ENCODE measurements at regions not wholly inside any gene's neighbourhood (a gene's known extent, or its start where the extent isn't known, plus 50 kb on each side); places are given as distances from the start of the nearest gene placed in this dataset.

GRCh38 chr4:24116107-24116506 lies 226.3 kb upstream of the PPARGC1A start (continued):
- no peak for TF ChIP-seq IRF2 (CRISPR knock-in tag; IDR thresholded peaks at IDR 0.05)

DNA sequence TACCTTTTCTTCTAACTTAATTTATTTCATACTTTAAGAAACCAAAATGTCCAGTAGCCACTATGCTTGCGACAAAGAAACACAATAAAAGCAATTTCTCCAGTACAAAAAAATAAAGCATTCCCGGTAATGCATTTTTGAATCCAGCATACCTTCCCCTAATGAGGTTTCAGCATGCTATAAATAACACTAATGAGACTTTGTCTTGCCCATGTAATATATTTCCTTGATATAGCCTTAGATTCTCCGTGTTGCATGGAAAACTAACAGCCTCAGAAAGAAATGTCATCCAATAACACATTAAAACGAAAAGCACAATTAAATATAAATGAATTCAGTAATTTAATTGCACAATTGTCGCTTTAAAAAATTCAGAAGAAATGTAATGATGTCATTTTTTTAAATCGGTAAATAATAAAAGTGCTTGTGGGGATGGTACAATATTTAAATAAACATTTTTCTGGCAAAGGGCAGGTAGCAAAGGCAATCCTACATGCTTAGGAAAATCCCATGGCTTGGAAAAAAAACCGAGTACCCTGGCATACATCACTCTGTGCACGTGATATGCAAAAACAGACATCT lies 225.2 kb upstream of the PPARGC1A start:
- H3K9me1 ChIP-seq (ENCODE audit: control insufficient read depth, insufficient read depth, low read length) = no peaks in the 10 kb centered on the region
- no peak overlapping the region for H3K4me3 ChIP-seq
- ATAC-seq (no peak), FAIRE-seq (no peak), DNase-seq (ENCODE audit: extremely low read depth in 1 of 4, low spot score in 3 of 4) (no peak)
- ChIA-PET CTCF (ENCODE audit: low intra/inter-chr PET ratio) (no interaction called here), POLR2A (no interaction called here)
- no peaks in the 10 kb centered on the region for H3K4me1 ChIP-seq (replicated peaks in 1 of 2; ENCODE audit: control insufficient read depth in 2 of 2, insufficient read depth in 2 of 2, low read length in 2 of 2)
- no TSS peak for BruUV-seq (replicated peaks)
- H4K20me1 ChIP-seq (replicated peaks; ENCODE audit: control insufficient read depth, insufficient read depth, low read length) = no peaks in the 10 kb centered on the region
- intact Hi-C loops (cut with micrococcal nuclease) = no loop called here
- no peaks in the 10 kb centered on the region for H3K36me3 ChIP-seq (ENCODE audit: control insufficient read depth, insufficient read depth, low read length)
- 0% methylated on average over 8 of the region's 8 CpGs for WGBS (ENCODE audit: insufficient coverage, low coverage, missing lambda C conversion rate)
- in situ Hi-C loops (cut with MboI) = no loop called here
- no peaks in the 10 kb centered on the region for H3K27me3 ChIP-seq (ENCODE audit: control insufficient read depth in 2 of 2, insufficient read depth in 2 of 2, low read length in 2 of 2)
- no peak overlapping the region for H2AFZ ChIP-seq (ENCODE audit: low read depth, low read length)
- H3K79me2 ChIP-seq (ENCODE audit: control insufficient read depth, insufficient read depth, low read length) = no peaks in the 10 kb centered on the region
- H3K9ac ChIP-seq (ENCODE audit: insufficient read depth in 1 of 2, low read depth in 2 of 2, low read length in 2 of 2) = no peak overlapping the region
- no peaks in the 10 kb centered on the region for H3K9me3 ChIP-seq (replicated peaks; ENCODE audit: control insufficient read depth, insufficient read depth, low read depth, low read length)
- TF ChIP-seq ARID4B (CRISPR knock-in tag; IDR thresholded peaks at IDR 0.05) = no peak
- no peak for TF ChIP-seq ZFP36 (IDR thresholded peaks at IDR 0.05; ENCODE audit: low read depth, low read length, partially characterized antibody)
- TF ChIP-seq, protein P1, sequence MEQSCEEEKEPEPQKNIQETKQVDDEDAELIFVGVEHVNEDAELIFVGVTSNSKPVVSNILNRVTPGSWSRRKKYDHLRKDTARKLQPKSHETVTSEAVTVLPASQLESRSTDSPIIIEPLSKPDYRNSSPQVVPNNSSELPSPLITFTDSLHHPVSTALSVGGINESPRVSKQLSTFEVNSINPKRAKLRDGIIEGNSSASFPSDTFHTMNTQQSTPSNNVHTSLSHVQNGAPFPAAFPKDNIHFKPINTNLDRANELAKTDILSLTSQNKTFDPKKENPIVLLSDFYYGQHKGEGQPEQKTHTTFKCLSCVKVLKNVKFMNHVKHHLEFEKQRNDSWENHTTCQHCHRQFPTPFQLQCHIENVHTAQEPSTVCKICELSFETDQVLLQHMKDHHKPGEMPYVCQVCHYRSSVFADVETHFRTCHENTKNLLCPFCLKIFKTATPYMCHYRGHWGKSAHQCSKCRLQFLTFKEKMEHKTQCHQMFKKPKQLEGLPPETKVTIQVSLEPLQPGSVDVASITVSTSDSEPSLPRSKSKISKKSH (CRISPR knock-in tag; IDR thresholded peaks at IDR 0.05) = no peak
- no peak for TF ChIP-seq SETDB1 (IDR thresholded peaks at IDR 0.05; ENCODE audit: low read length)
- no peak for TF ChIP-seq RHOXF2B (CRISPR knock-in tag; conservative IDR thresholded peaks at IDR 0.05)
- no peak overlapping the region for H3K4me2 ChIP-seq (ENCODE audit: insufficient read depth, low read length)
- no peak overlapping the region for H3K27ac ChIP-seq (ENCODE audit: extremely low read depth, low read depth, low read length)
